HEK293 (cell line): ENCODE measurements at regions not wholly inside any gene's neighbourhood (a gene's known extent, or its start where the extent isn't known, plus 50 kb on each side); places are given as distances from the start of the nearest gene placed in this dataset.

Source experiments
- CTCF ChIA-PET: fragments of 350-600 bp; formaldehyde crosslinking; extraction: SDS; loops from one replicate; lab custom pipeline; 2021; ENCODE audit warnings: antibody characterized with exemption; lab: Yijun Ruan, JAX
- POLR2A ChIA-PET: fragments of 300-600 bp; formaldehyde crosslinking; extraction: SDS; loops from one replicate; lab custom pipeline; 2020; ENCODE audit warnings: antibody characterized with exemption, inconsistent platforms; lab: Yijun Ruan, JAX
- H3K27ac ChIP-seq: fragments of 200-500 bp; sonication (Bioruptor generic); 2 replicates; pipeline ENCODE4 v1.5.1; 2014; ENCODE audit warnings: low read depth, low read length, control low read depth, inconsistent platforms; ENCODE audit errors: extremely low read depth
- H3K36me3 ChIP-seq, 2 experiments: fragments of 200-500 bp in 1 of 2; sonication (Bioruptor generic) in 1 of 2; 1 replicate in 1 of 2; 2 replicates in 1 of 2; pipeline ENCODE4 v1.5.1; 2014 to 2017; ENCODE audit warnings: inconsistent platforms in 2 of 2, low read length in 2 of 2; ENCODE audit not compliant: control insufficient read depth in 2 of 2, insufficient read depth in 1 of 2
- H3K4me1 ChIP-seq: fragments of 200-500 bp; sonication (Bioruptor generic); 2 replicates; pipeline ENCODE4 v1.5.1; 2014; ENCODE audit warnings: mild to moderate bottlenecking, low read length, inconsistent platforms; ENCODE audit not compliant: control insufficient read depth, insufficient read depth
- H3K4me3 ChIP-seq: 2 replicates; pipeline ENCODE4 v1.5.1; 2011; ENCODE audit warnings: low read depth, mild to moderate bottlenecking, control low read depth, low read length, moderate library complexity
- H3K9me3 ChIP-seq: fragments of 200-500 bp; sonication (Bioruptor generic); 2 replicates; pipeline ENCODE4 v1.5.1; 2014; ENCODE audit warnings: low read depth, low read length, inconsistent platforms; ENCODE audit not compliant: control insufficient read depth, insufficient read depth
- BCL6B ChIP-seq: fragments of 450-650 bp; formaldehyde crosslinking; IDR thresholded peaks from 2 replicates; pipeline ENCODE4 v1.5.1; 2017; ENCODE audit warnings: missing biosample characterization, missing genetic modification characterization
- EGR2 ChIP-seq: fragments of 450-650 bp; formaldehyde crosslinking; IDR thresholded peaks from 2 replicates; pipeline ENCODE4 v1.5.1; 2016; ENCODE audit warnings: low read depth, missing biosample characterization, missing genetic modification characterization
- GFI1B ChIP-seq: fragments of 450-650 bp; formaldehyde crosslinking; IDR thresholded peaks from 2 replicates; pipeline ENCODE4 v1.5.1; 2016; ENCODE audit warnings: missing biosample characterization, missing genetic modification characterization
- KLF16 ChIP-seq: fragments of 450-650 bp; formaldehyde crosslinking; IDR thresholded peaks from 2 replicates; pipeline ENCODE4 v1.5.1; 2017; ENCODE audit warnings: missing biosample characterization, missing genetic modification characterization
- OVOL3 ChIP-seq: fragments of 450-650 bp; formaldehyde crosslinking; IDR thresholded peaks from 2 replicates; pipeline ENCODE4 v1.5.1; 2016; ENCODE audit warnings: missing biosample characterization, missing genetic modification characterization
- PBX3 ChIP-seq: sonication (generic); formaldehyde crosslinking; IDR thresholded peaks from 2 replicates; pipeline ENCODE4 v1.8.1; 2022; ENCODE audit warnings: mild to moderate bottlenecking, moderate library complexity, missing genetic modification reagents
- PRDM1 ChIP-seq: fragments of 450-650 bp; formaldehyde crosslinking; IDR thresholded peaks from 2 replicates; pipeline ENCODE4; 2016; ENCODE audit warnings: missing biosample characterization, missing genetic modification characterization
- PRDM4 ChIP-seq: fragments of 450-650 bp; formaldehyde crosslinking; IDR thresholded peaks from 2 replicates; pipeline ENCODE4 v1.5.1; 2017; ENCODE audit warnings: missing biosample characterization, missing genetic modification characterization
- SCRT2 ChIP-seq: fragments of 450-650 bp; formaldehyde crosslinking; IDR thresholded peaks from 2 replicates; pipeline ENCODE4 v1.5.1; 2016; ENCODE audit warnings: missing biosample characterization, missing genetic modification characterization
- TRIM28 ChIP-seq: IDR thresholded peaks from 2 replicates; pipeline ENCODE4 v1.6.1; 2011; ENCODE audit warnings: low read length, control low read depth, borderline replicate concordance
- YY1 ChIP-seq: fragments of 450-650 bp; formaldehyde crosslinking; IDR thresholded peaks from 2 replicates; pipeline ENCODE4 v1.5.1; 2018; ENCODE audit warnings: missing biosample characterization, missing genetic modification characterization
- ZBTB49 ChIP-seq: fragments of 450-650 bp; formaldehyde crosslinking; IDR thresholded peaks from 2 replicates; pipeline ENCODE4 v1.5.1; 2016; ENCODE audit warnings: missing biosample characterization, missing genetic modification characterization, low read depth
- ZNF174 ChIP-seq: fragments of 450-650 bp; formaldehyde crosslinking; IDR thresholded peaks from 2 replicates; pipeline ENCODE4 v1.5.0; 2017; ENCODE audit warnings: missing biosample characterization, mild to moderate bottlenecking, missing genetic modification characterization
- ZNF214 ChIP-seq: fragments of 450-650 bp; formaldehyde crosslinking; IDR thresholded peaks from 2 replicates; pipeline ENCODE4 v1.5.1; 2017; ENCODE audit warnings: missing biosample characterization, mild to moderate bottlenecking, missing genetic modification characterization, borderline replicate concordance
- ZNF274 ChIP-seq, 2 experiments: fragments of 200-500 bp in 1 of 2; fragments of 450-650 bp in 1 of 2; sonication (Bioruptor generic) in 1 of 2; formaldehyde crosslinking in 1 of 2; IDR thresholded peaks; 2 replicates each; pipeline versions ENCODE4 v1.5.1 to v1.6.1; 2014 to 2016; ENCODE audit warnings: borderline replicate concordance in 1 of 2, inconsistent platforms in 1 of 2, low read length in 1 of 2, missing biosample characterization in 1 of 2, missing genetic modification characterization in 1 of 2
- ZNF37A ChIP-seq: fragments of 450-650 bp; IDR thresholded peaks from 2 replicates; pipeline ENCODE4 v1.5.1; 2018; ENCODE audit warnings: missing biosample characterization, missing genetic modification characterization
- ZNF404 ChIP-seq: fragments of 450-650 bp; formaldehyde crosslinking; IDR thresholded peaks from 2 replicates; pipeline ENCODE4 v1.5.1; 2017; ENCODE audit warnings: missing biosample characterization, missing genetic modification characterization
- ZNF416 ChIP-seq: fragments of 450-650 bp; formaldehyde crosslinking; IDR thresholded peaks from 2 replicates; pipeline ENCODE4 v1.5.1; 2016; ENCODE audit warnings: missing biosample characterization, missing genetic modification characterization
- ZNF548 ChIP-seq: fragments of 450-650 bp; formaldehyde crosslinking; IDR thresholded peaks from 2 replicates; pipeline ENCODE4 v1.5.1; 2016; ENCODE audit warnings: missing biosample characterization, missing genetic modification characterization
- ZNF549 ChIP-seq: fragments of 450-650 bp; IDR thresholded peaks from 2 replicates; pipeline ENCODE4 v1.5.1; 2018; ENCODE audit warnings: missing biosample characterization, missing genetic modification characterization, mild to moderate bottlenecking, inconsistent platforms, moderate library complexity
- ZNF623 ChIP-seq: fragments of 450-650 bp; formaldehyde crosslinking; IDR thresholded peaks from 2 replicates; pipeline ENCODE4 v1.5.1; 2016; ENCODE audit warnings: missing biosample characterization, missing genetic modification characterization
- ZNF626 ChIP-seq: fragments of 450-650 bp; sonication (Bioruptor Pico); formaldehyde crosslinking; IDR thresholded peaks from 2 replicates; pipeline ENCODE4 v1.5.1; 2018; ENCODE audit warnings: missing biosample characterization, missing genetic modification characterization, inconsistent platforms
- ZNF658 ChIP-seq: fragments of 450-650 bp; formaldehyde crosslinking; IDR thresholded peaks from 2 replicates; pipeline ENCODE4; 2016; ENCODE audit warnings: missing biosample characterization, missing genetic modification characterization
- ZNF664 ChIP-seq: fragments of 450-650 bp; formaldehyde crosslinking; IDR thresholded peaks from 2 replicates; pipeline ENCODE4 v1.5.1; 2016; ENCODE audit warnings: missing biosample characterization, missing genetic modification characterization
- ZNF776 ChIP-seq: fragments of 450-650 bp; formaldehyde crosslinking; IDR thresholded peaks from 2 replicates; pipeline ENCODE4 v1.5.0; 2017; ENCODE audit warnings: missing biosample characterization, missing genetic modification characterization, borderline replicate concordance
- ZNF792 ChIP-seq: fragments of 450-650 bp; formaldehyde crosslinking; IDR thresholded peaks from 2 replicates; pipeline ENCODE4 v1.5.1; 2016; ENCODE audit warnings: missing biosample characterization, missing genetic modification characterization
- ZSCAN30 ChIP-seq: fragments of 450-650 bp; IDR thresholded peaks from 2 replicates; pipeline ENCODE4 v1.5.1; 2018; ENCODE audit warnings: missing biosample characterization, mild to moderate bottlenecking, missing genetic modification characterization, moderate library complexity

- Histone ChIP-seq H3K4me1 (no peaks in the 10 kb centered on the region), H3K27ac (no peak overlapping the region), H3K36me3 (no peaks in the 10 kb centered on the region), H3K4me3 (no peak overlapping the region), H3K9me3 (no peaks in the 10 kb centered on the region)
- CTCF ChIA-PET, result no interaction called here
- POLR2A ChIA-PET, result no interaction called here
- TF ChIP-seq ZNF664 (tag by site-specific recombination) (no peak), ZNF623 (tag by site-specific recombination) (no peak), EGR2 (no peak), TRIM28 (no peak), ZNF214 (tag by site-specific recombination) (no peak), KLF16 (tag by site-specific recombination) (no peak), ZNF776 (tag by site-specific recombination) (no peak), ZNF792 (no peak), OVOL3 (no peak), PRDM1 (tag by site-specific recombination) (no peak), ZNF416 (no peak), YY1 (no peak)
Observed at GRCh38 chr2:150353376-150353775, 134.1 kb downstream of the RND3 start.

DNA sequence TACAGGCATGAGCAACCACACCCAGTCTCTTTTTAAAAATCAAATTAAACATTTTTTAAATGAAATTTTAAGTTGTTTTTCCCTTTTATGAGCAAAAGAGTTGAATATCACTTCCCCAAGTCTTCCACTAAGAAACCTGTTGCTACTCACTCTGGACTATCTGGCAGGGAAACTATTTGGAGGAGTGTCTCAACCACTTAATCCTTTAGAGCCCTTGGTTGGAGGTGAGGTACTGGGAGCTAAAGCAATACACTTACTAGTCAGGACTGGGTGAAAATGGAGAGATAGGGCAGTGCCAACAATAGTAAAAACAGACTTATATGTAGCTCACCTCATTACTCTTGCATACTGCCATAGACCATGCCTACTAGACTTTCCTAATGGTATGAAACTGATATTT lies 135.5 kb downstream of the RND3 start:
- TF ChIP-seq SCRT2 (tag by site-specific recombination) (0 out of 2 replicates have a peak, but pooled peaks have one; percentile 39), ZNF658 (tag by site-specific recombination) (no peak)
- CTCF ChIA-PET, result no interaction called here
- no peaks in the 10 kb centered on the region for H3K4me1 ChIP-seq
- H3K27ac ChIP-seq, result no peak overlapping the region
- POLR2A ChIA-PET, result no interaction called here
- H3K4me3 ChIP-seq, result no peak overlapping the region
- no peaks in the 10 kb centered on the region for H3K9me3 ChIP-seq
- no peaks in the 10 kb centered on the region for H3K36me3 ChIP-seq

DNA sequence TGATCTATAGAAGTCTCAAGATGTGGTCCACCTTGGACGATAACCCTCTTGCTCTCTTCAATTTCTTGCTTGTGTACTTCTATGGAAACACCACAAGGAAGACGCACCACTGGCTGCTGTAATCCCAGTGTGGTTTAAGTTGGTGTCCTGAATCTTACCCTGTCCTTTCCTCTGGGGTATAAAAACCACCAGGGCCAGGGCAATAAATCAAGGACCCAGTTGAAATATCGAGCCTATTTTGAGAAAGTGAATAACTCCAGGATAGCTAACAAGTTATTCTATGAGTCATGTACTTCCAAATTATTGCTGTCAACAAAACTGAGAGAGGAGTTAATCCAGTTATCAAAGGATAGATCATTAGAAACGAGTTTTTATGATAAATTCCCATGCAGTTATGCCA lies 137.0 kb downstream of the RND3 start:
- no peaks in the 10 kb centered on the region for H3K4me1 ChIP-seq
- no peaks in the 10 kb centered on the region for H3K36me3 ChIP-seq
- no peak overlapping the region for H3K4me3 ChIP-seq
- H3K27ac ChIP-seq, result no peak overlapping the region
- no peak for TF ChIP-seq ZNF274 (IDR thresholded peaks at IDR 0.05; ENCODE audit: low read length)
- TF ChIP-seq ZNF274 (tag by site-specific recombination; IDR thresholded peaks at IDR 0.05; ENCODE audit: borderline replicate concordance), result no peak
- TF ChIP-seq ZNF792, result no peak
- TF ChIP-seq PBX3 (CRISPR knock-in tag), result no peak
- no peak for TF ChIP-seq ZNF174
- no peak for TF ChIP-seq ZNF549 (tag by site-specific recombination)
- no peak for TF ChIP-seq PRDM4 (tag by site-specific recombination)
- TF ChIP-seq ZBTB49 (tag by site-specific recombination), result no peak
- no peak for TF ChIP-seq ZNF626 (tag by site-specific recombination)
- TF ChIP-seq ZSCAN30 (tag by site-specific recombination), result no peak
- TF ChIP-seq BCL6B (tag by site-specific recombination), result no peak
- no peak for TF ChIP-seq ZNF37A (tag by site-specific recombination)
- no peak for TF ChIP-seq GFI1B (tag by site-specific recombination)
- no peak for TF ChIP-seq ZNF404
- TF ChIP-seq ZNF548, result no peak
- POLR2A ChIA-PET, result no interaction called here
- CTCF ChIA-PET, result no interaction called here
- no peaks in the 10 kb centered on the region for H3K9me3 ChIP-seq
